Spleen (tissue), 7 donors: ENCODE measurements at regions not wholly inside any gene's neighbourhood (a gene's known extent, or its start where the extent isn't known, plus 50 kb on each side); places are given as distances from the start of the nearest gene placed in this dataset.

Experiments
- CTCF ChIP-seq, 11 experiments: fragments of 200-600 bp in 7 of 11; fragments of 450-650 bp in 4 of 11; sonication (generic) in 4 of 11; IDR thresholded peaks in 8 of 11; conservative IDR thresholded peaks in 3 of 11; 1 replicate in 7 of 11; 2 replicates in 4 of 11; pipeline versions ENCODE4 v1.4.0 to v1.8.0; 2016 to 2021; ENCODE audit warnings: antibody characterized with exemption in 11 of 11, inconsistent platforms in 4 of 11, mild to moderate bottlenecking in 1 of 11
- POLR2A ChIP-seq, 3 donors: fragments of 450-650 bp; IDR thresholded peaks; one replicate each; pipeline ENCODE4 v1.5.1; 2017; ENCODE audit warnings: antibody characterized with exemption in 3 of 3, mild to moderate bottlenecking in 1 of 3
- POLR2AphosphoS5 ChIP-seq, 3 donors: sonication (generic); formaldehyde crosslinking; IDR thresholded peaks; one replicate each; pipeline ENCODE4 v1.5.1; 2017; ENCODE audit warnings: antibody characterized with exemption in 3 of 3
- donor health status: DM: no; HTN: no; CAD: no; lungs with moderate emphysema.
- donor health status: DM: no; HTN: no; CAD: no.
- donor health status: DM: no; HTN: no; CAD: no.

GRCh38 chr10:128958834-128959690 lies 508.0 kb upstream of the MGMT start:
- TF ChIP-seq CTCF (IDR thresholded peaks at IDR 0.05 in 8 of 11, conservative IDR thresholded peaks at IDR 0.05 in 3 of 11) (no peak), POLR2A (IDR thresholded peaks at IDR 0.05) (no peak), POLR2AphosphoS5 (IDR thresholded peaks at IDR 0.05) (no peak)
